HepG2 (cell line): ENCODE measurements at regions not wholly inside any gene's neighbourhood (a gene's known extent, or its start where the extent isn't known, plus 50 kb on each side); places are given as distances from the start of the nearest gene placed in this dataset.

Source experiments
- ATF4 ChIP-seq, 2 experiments: fragments of 450-650 bp in 1 of 2; sonication (generic) in 1 of 2; formaldehyde crosslinking; IDR thresholded peaks; 2 replicates each; pipeline versions ENCODE4 v1.5.0 to v1.8.0; 2020 to 2022; ENCODE audit warnings: mild to moderate bottlenecking in 1 of 2, missing genetic modification reagents in 1 of 2
- RNF219 ChIP-seq: sonication (generic); formaldehyde crosslinking; IDR thresholded peaks from 2 replicates; pipeline ENCODE4 v1.5.0; 2020; ENCODE audit warnings: mild to moderate bottlenecking, missing genetic modification reagents
- SMAD9 ChIP-seq: sonication (generic); formaldehyde crosslinking; IDR thresholded peaks from 2 replicates; pipeline ENCODE4 v1.5.1; 2020; ENCODE audit warnings: mild to moderate bottlenecking, missing genetic modification reagents
- STAT6 ChIP-seq: sonication (generic); formaldehyde crosslinking; IDR thresholded peaks from 2 replicates; pipeline ENCODE4 v1.4.0; 2020; ENCODE audit warnings: missing genetic modification reagents, mild to moderate bottlenecking, borderline replicate concordance
- THAP9 ChIP-seq: sonication (generic); formaldehyde crosslinking; IDR thresholded peaks from 2 replicates; pipeline ENCODE4; 2020; ENCODE audit warnings: missing genetic modification reagents, mild to moderate bottlenecking, borderline replicate concordance
- ZFP36L2 ChIP-seq: sonication (generic); formaldehyde crosslinking; IDR thresholded peaks from 2 replicates; pipeline ENCODE4 v1.4.0; 2020; ENCODE audit warnings: missing genetic modification reagents
- ZNF10 ChIP-seq: sonication (generic); formaldehyde crosslinking; IDR thresholded peaks from 2 replicates; pipeline ENCODE4 v1.4.0; 2020; ENCODE audit warnings: mild to moderate bottlenecking, low read depth, missing genetic modification reagents, borderline replicate concordance
- ZNF839 ChIP-seq: sonication (generic); formaldehyde crosslinking; IDR thresholded peaks from 2 replicates; pipeline ENCODE4 v1.4.0; 2020; ENCODE audit warnings: missing genetic modification reagents, mild to moderate bottlenecking, borderline replicate concordance

GRCh38 chr4:117575850-117576249, 458.4 kb upstream of the NDST3 start (continued):
- no peak for TF ChIP-seq ATF4 (CRISPR knock-in tag; IDR thresholded peaks at IDR 0.05)
- no peak for TF ChIP-seq ZNF839 (CRISPR knock-in tag)
- TF ChIP-seq THAP9: no peak
- TF ChIP-seq ZNF10 (CRISPR knock-in tag): no peak
- no peak for TF ChIP-seq ZFP36L2
- TF ChIP-seq SMAD9 (CRISPR knock-in tag): no peak
- TF ChIP-seq RNF219: no peak
- no peak for TF ChIP-seq STAT6 (CRISPR knock-in tag)
- TF ChIP-seq, all 625 proteins: peak for 0
